ENCODE measurements at regions not wholly inside any gene's neighbourhood (a gene's known extent, or its start where the extent isn't known, plus 50 kb on each side); places are given as distances from the start of the nearest gene placed in this dataset.

DNA sequence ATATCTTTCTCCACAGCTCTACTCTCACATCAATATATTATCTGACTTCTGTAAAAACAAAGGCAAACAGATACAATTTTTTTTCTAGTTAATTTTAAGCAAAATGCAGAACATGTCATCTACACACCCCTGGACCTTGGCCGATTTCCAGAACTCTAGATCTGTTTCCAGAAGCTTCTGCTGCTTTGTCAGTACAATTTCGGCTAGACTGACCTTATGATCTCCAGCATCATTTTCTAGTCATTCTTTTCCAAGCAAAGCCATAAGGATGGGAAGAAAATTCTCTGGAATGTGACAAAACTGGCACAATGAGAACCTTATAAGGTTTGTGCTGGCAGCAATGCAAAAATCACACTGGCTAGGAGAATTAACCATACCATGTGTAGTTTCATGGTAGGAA is 132.8 kb upstream of the MPDZ start:
- TF ChIP-seq, protein P1, sequence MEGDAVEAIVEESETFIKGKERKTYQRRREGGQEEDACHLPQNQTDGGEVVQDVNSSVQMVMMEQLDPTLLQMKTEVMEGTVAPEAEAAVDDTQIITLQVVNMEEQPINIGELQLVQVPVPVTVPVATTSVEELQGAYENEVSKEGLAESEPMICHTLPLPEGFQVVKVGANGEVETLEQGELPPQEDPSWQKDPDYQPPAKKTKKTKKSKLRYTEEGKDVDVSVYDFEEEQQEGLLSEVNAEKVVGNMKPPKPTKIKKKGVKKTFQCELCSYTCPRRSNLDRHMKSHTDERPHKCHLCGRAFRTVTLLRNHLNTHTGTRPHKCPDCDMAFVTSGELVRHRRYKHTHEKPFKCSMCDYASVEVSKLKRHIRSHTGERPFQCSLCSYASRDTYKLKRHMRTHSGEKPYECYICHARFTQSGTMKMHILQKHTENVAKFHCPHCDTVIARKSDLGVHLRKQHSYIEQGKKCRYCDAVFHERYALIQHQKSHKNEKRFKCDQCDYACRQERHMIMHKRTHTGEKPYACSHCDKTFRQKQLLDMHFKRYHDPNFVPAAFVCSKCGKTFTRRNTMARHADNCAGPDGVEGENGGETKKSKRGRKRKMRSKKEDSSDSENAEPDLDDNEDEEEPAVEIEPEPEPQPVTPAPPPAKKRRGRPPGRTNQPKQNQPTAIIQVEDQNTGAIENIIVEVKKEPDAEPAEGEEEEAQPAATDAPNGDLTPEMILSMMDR (IDR thresholded peaks at IDR 0.05) = no peak
- no peak for TF ChIP-seq EZH2phosphoT487 (IDR thresholded peaks at IDR 0.05)
